D721Med (cell line): ENCODE measurements at regions not wholly inside any gene's neighbourhood (a gene's known extent, or its start where the extent isn't known, plus 50 kb on each side); places are given as distances from the start of the nearest gene placed in this dataset.

Source experiments
- DNase-seq: peaks from one replicate; pipeline ENCODE4 v3.0.0; 2011; ENCODE audit warnings: low spot score; ENCODE audit not compliant: insufficient read length
- FAIRE-seq: peaks from 2 replicates; lab custom pipeline; 2011; peaks lifted over from hg19 to GRCh38; lab: Jason Lieb, UNC
- TF ChIP-seq, protein P1 (sequence below): IDR thresholded peaks from 2 replicates; pipeline ENCODE4 v1.5.1; 2012; ENCODE audit warnings: mild to moderate bottlenecking, control low read depth; ENCODE audit not compliant: insufficient read depth; ENCODE audit errors: missing control alignments

DNA sequence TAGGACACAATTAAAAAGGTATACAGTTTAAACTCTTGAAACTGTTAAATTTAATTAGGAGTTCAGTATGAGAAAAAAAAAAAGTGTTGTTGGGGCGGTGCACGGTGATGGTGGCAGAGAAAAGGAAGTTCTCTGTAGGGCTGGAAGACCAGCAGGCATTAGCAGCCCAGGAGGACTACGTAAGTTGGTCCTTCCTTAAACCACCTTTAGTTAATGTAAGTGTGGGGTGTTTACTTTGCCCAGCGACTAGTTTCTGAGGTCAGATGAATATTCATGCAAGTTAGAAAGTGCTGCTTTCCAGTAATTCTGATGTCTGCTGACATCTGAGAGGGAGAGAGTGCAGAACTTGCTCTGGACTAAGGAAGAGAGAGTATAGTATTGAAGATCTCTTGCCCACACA, 54.9 kb downstream of the NKX2-1 start:
- TF ChIP-seq, protein P1, sequence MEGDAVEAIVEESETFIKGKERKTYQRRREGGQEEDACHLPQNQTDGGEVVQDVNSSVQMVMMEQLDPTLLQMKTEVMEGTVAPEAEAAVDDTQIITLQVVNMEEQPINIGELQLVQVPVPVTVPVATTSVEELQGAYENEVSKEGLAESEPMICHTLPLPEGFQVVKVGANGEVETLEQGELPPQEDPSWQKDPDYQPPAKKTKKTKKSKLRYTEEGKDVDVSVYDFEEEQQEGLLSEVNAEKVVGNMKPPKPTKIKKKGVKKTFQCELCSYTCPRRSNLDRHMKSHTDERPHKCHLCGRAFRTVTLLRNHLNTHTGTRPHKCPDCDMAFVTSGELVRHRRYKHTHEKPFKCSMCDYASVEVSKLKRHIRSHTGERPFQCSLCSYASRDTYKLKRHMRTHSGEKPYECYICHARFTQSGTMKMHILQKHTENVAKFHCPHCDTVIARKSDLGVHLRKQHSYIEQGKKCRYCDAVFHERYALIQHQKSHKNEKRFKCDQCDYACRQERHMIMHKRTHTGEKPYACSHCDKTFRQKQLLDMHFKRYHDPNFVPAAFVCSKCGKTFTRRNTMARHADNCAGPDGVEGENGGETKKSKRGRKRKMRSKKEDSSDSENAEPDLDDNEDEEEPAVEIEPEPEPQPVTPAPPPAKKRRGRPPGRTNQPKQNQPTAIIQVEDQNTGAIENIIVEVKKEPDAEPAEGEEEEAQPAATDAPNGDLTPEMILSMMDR = no peak
- no peak for DNase-seq
- FAIRE-seq = no peak

DNA sequence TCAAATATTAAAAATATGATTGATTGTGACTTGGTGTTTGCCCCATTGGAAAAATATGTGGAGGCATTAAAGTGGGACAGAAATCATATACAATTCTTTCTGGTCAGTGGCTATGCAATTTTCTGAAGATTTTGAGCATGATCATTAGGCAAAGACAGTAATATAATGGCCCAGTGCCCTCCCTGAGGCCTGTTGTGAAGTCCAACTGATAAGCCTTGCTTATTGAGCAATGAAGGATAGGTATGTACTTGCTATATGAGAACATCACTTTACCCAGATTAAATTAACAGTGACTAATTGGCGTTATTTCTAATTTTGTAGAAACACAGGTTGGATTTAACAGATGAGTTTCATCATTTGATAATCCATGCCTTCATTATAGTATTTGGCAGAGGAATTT, 57.1 kb downstream of the NKX2-1 start:
- FAIRE-seq = no peak
- DNase-seq = no peak
- TF ChIP-seq, protein P1 = no peak

DNA sequence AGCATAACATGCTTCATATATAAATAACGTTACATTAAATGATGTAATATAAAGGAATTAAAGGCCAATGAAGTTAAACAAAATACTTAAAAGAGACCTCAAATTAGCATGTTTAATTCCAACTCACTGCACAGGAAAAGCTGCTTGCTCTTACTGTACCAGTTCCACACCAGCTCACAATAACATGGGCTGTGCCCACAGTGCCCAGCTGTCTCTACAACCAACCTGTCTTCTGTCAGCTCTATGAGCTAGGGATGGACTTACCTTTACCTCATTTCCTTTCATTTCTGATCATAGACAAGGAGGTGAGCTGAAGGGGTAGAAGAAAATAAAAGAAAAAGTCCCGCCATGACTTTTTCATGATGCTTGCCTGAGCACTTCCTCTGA, 64.8 kb downstream of the NKX2-1 start:
- no peak for FAIRE-seq
- TF ChIP-seq, protein P1 = no peak
- no peak for DNase-seq

DNA sequence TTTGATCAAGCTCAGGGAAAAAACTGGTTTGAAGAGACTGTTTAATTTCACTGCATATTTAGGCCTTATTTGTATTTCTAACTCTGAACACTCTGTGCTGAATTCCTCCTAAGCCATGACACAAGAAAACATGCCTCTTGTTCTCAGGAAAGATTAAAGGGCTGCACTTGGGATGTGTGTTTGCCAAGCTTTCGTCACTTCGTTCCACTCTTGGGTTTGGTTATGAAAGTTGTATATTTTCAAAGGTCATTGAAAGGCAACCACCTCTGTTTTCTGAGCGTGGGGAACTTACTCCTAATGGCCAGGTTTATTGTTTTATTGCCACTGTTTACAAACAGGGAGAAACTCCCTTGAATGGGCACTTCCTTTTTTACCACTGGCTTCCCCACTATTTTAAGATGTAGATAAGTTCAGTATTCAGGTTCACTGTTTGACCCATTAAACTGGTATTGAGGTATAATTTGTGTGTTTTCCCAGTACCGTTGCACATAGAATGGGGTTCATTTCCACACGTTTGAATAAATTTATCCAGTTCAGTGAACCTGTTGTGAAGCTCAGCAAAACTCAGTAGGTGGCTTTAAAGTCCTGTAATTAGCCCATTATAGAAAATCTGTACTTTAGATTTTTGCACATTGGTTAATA, 65.3 kb downstream of the NKX2-1 start:
- TF ChIP-seq, protein P1 = no peak
- DNase-seq (no peak), FAIRE-seq (no peak)

DNA sequence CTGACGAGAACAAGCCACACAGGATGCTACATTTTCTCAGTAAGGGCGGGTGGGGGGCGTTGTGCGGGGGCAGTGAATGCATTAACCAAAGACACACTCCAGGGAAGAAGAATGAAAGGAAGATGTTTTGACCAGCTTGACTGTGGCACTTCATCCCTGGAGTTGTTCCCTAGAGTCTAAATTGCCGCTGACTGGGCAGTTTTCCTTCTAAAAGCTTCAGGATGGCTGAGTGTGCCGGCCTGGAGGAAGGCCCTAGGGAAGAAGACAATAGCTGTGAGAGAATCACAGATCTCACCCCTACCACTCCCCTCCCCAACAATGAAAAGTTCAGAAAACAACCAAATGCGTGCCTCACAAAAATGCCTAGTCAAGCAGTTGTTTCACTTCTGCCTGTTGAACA, 67.2 kb downstream of the NKX2-1 start:
- FAIRE-seq (no peak), DNase-seq (no peak)
- TF ChIP-seq, protein P1 = no peak

DNA sequence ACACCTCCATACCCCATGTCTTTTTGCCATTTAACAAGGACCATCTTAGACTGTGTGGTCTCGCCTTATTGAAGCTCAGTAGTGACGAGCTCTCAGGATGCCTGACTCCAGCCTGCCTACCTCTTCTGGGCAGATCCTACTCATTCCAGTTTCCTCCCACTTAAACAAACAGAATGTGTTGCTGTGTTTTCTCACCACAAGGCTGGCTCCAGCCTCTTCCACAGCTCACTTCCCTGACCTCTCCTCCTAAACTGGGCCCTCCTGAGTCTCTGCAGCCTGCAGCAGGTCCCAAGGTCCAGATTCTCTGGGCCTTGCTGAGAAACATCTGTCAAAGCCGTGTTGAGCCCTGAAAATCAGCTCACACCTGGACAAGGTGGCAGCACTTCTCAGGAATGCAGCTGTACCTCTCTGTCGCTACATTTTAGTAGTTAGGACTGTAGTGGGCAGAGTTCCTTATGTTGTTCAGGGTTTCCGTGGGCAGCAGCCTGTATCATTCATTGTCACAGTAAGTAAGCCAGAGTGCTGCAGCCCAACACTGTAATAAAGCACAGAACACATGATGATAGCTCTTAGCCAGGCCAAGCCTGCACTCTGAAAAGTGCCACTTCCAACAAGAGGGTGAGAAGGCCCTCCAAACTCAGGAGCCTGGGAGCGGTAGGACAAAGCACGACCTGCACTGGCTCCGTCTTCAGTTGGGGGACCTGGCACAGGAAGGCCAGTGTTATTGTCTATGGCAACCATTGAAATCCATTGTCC, 68.5 kb downstream of the NKX2-1 start:
- FAIRE-seq = no peak
- TF ChIP-seq, protein P1 = no peak
- no peak for DNase-seq

DNA sequence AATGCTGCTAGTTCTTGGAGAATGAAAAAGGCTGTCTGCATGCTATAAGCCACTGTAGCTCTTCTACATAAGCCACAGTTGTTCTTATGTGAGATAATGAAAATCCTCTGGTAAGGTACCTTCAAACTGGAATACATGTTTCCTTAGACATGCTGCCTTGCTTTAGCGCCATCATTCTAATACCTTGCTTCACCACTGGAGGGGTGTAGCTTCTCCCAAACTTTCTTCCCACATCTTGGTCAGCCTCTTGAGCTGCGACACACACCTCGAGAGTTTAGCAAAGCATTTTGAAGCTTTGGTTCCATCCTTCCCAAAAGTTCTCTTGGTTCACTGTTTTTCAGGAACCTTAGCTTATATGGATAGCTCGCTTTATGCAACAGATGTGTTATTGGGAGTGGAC, 69.5 kb downstream of the NKX2-1 start:
- TF ChIP-seq, protein P1 = no peak
- FAIRE-seq (no peak), DNase-seq (no peak)
